ENCODE measurements at regions not wholly inside any gene's neighbourhood (a gene's known extent, or its start where the extent isn't known, plus 50 kb on each side); places are given as distances from the start of the nearest gene placed in this dataset.
A peak's percentile ranks its signal among the peaks of the same experiment; 100 is the strongest.

DNA sequence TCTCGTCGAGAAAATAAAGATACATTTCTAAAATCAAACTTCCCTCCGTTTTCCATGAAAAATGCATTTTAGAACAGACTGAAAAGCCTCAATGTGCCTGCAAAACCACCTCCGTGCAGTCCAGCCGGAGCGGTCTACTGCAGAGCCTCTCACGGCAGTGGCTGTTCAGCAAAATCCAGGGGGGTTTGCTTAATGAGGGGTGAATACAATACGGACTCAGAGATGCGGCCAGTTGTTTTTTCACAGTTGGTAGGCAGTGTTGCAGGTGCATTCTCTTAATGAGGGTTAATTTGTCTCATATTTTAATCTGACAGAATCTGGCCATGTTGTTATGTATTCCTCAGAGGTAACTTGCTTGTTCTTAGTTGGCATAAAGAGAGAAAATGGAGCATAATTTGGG, 223.0 kb downstream of the EBLN2 start:
- DNase-seq (ENCODE audit: low read depth in 4 of 4, low spot score in 3 of 4), result no peak

DNA sequence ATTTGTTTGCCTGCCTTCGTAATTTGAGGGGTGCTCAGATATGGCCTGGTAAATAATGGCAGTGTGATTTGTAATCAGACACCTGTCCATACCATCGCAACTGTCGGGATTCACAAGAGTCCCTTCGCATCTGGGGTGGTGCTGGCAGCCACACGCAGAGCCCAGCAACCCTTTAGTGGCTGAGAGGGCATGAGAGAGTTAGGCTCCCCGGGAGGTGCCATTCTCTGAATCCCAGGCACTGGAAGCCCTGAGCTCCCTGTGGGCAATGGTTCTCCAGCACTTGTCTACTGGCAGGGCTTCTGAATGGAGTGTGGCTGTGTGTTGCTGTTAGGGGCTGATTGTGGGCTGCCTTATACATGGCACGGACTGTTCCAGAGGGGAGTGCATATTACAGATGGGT, 230.1 kb downstream of the EBLN2 start:
- no peak for DNase-seq (ENCODE audit: low read depth in 4 of 4, low spot score in 3 of 4)

DNA sequence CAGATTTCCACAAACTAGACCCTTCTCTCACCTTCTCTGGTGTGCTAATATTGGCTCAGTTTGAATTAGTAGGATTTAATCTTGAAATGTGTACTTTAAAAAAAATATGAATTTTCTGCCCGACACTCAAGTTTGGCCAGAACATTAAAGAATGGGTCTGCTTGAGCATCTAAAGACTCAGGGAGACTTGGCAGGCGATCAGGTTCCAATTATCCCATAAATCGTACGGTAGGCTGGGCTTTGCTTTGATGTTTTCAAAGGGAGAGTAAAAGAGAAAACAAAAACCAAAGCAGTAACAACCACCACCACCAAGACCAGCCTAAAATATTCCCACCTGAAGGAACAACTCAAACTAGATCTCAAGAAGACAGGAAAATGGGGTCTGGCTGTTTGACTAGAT, 230.8 kb downstream of the EBLN2 start:
- DNase-seq (ENCODE audit: low read depth in 4 of 4, low spot score in 3 of 4), result no peak

DNA sequence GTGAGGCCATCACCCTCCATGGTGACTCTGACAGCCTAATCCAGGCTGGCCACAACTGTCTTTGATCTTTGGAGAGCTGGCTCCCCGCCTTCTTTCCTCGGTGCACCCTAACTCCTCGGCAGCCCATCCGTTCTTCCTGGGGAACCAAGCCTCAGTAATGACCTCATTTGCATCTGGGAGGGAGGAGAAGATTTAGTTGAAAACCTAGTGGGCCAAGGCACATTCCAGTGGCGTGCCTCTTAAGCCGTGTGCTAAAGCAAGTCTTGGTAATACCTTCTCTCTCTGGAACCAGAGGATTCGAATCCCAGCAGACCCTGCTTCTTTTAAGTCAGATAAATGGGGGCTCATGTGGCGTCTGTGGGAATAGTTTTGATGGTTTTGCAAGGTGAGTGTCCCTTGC, 233.1 kb downstream of the EBLN2 start:
- DNase-seq (ENCODE audit: low read depth in 4 of 4, low spot score in 3 of 4), result no peak

DNA sequence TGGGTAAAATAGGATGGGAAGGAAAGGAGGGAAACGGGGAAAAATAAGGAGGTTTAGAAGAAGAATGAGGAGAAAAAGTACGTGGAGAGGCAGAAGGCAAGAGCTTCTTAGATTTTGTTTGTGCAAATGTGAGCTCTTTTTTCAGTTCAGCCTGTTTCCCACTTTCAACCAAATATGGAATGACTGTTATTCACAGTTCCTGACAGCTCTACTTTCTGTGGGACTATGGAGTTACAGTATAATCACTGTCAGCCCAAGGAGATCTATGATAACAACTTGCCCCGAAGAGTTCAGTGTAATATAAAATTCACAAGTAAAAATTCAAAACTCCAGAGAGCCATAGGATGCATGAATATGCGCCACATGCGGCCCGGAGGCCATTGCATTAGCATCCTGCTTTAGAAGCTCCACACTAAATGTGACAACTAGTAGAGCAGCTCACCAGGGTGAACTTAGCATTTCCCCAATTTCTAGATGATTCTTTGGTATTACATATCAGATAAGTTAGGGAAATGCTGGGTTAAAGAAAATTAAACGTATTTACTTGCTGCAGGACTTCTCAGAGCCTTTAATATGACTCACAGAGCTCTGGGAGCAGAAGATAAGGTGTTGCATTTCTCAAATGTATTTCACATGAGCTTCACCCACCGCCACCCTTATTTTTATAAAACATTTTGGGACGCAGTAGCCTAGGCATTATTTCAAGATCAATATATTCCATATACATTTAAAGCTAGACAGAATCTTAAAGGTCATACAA, 234.6 kb downstream of the EBLN2 start:
- no peak for DNase-seq (ENCODE audit: low read depth in 4 of 4, low spot score in 3 of 4)

DNA sequence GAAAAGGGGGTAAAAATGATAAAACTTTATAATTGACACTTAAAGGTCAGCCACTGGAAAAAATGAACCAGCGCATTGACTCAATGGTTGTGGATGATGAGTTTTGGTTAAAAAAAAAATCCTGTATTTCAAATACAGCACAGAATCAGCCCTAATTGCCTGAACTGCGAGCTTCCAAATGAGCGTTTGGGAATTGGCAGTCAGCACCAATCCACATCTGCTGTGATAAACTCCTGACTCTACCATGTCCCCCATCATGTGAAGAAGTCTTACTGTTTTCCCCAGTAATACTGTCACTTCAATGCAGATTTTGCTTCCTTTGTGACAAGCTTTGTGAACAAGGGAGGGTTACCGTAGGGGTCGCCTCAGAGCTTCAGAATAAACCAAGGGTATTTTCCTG, 235.4 kb downstream of the EBLN2 start:
- no peak for DNase-seq (ENCODE audit: low read depth in 4 of 4, low spot score in 3 of 4)

DNA sequence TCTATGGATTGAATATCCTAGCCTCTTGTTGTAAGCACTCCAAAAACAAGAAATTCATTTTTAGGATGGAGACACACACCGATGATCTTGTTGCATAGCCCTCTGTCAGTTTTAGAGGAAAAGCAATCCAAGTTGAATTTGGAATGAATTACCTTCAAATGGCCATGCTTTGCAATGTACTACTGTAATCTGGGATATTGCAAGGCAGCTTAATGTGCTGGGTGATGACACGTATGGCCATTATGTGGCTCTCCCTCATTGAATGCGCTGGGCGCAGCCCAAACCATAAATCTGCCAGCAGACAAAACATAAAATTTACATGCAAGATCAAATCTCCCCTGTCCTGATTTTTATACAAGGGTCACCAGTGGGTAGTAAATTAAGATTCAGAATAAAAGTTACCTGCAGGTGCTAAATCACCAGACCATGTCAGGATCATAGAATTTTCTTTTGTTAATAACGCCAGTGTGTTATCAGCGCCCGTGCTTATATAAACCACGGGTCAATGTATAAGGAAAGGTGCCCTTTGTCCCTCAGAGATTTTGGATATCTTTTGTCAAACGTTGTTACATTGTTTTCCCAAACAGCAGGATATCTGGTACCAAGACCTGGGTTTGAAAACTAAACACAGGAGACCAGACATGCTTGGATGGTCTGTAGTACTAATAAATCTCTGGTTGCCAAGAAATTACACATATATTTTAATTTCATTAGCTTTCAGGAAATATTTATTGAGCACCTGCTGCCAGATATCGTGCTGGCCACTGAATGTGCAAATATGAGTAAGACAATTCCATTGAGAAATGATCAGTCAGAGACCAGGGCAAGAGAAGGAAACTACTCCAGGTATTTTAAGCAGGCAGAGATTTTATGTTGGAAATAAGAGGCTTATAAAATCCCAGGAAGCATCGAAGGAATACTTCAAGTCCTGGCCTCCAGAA, 237.1 kb downstream of the EBLN2 start:
- DNase-seq (ENCODE audit: low read depth in 4 of 4, low spot score in 3 of 4), result peak in 1 of 4 donors; percentile 37

DNA sequence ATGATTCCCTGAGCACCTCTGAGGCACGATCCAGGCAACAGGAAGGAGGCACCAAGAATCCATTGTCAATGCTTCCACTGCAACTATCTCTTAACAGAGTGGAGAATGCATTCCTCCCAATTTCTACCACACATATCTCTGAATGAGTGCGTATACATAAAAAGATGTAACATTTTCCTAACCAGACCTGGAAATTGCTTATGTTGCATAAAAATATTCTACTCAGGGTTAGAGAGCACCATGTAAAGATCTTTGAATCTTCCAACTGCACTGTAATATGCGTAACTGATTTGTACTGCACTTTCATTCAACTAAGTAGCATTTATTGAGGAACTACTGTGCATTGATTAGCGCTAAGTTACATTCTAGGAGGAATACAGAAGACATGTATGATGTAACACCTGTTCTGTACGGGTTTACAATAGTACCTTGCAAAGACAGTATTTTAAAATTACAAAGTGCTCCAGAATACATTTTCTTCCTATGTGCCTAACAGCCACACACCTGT, 237.8 kb downstream of the EBLN2 start:
- no peak for DNase-seq (ENCODE audit: low read depth in 4 of 4, low spot score in 3 of 4)

DNA sequence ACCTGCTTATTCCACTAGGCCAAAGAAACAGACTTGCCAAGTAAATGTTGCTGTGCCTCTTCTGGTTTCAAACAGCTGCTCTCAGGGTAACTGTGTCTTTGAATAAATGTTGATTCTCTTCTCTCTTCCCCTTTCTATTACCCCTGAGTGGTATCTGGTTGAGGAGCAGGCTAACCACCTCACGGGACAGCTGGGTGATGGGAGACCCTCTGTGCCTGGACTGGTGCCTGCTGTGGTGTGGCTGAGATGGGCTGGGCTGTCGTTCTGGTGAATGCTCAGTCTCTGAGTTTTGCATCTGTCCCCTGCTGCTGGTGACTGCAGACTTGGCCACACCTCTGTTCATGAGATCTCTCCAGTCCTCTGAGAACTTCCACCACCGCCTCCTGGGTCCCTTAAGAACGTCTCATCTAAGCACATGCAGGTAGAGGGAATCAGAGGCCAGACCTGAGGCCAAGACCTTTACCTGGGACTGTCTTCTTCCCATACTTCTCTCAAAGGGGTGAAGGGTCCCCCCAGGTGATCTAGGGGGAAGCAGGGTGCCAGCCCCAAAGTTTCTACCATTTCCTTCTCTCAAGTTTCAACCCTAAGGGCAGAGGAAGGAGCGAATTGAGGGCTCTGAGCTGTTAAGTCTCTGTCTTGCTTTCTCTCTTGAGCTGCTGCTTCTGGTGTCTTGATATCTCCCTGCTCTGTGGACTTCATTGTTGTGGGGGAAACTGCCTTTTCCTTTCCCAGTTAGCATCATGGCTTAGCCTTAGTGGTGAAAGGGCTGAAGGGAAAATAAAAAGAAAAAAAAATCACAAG, 252.9 kb downstream of the EBLN2 start:
- no peak for DNase-seq (ENCODE audit: low read depth in 4 of 4, low spot score in 3 of 4)

DNA sequence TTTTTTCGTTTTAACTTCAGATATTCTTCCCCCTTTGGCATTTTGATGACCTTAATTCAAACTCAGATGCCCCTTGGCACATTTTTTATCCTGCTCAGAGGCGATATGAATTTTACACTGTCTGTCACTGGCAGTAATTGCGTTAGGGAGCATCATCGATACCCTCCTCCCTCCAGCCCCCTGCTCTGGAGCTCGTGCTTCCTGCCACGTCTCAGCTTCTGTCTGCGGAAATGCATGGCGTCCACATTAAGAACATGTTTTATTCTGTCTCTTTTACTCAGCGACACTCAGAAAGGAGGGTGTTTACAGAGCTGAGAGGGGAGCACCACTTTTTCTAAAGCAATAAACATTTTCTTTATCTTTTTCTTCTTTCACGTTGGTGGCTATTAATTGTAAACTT, 254.2 kb downstream of the EBLN2 start:
- DNase-seq (ENCODE audit: low read depth in 4 of 4, low spot score in 3 of 4), result no peak

DNA sequence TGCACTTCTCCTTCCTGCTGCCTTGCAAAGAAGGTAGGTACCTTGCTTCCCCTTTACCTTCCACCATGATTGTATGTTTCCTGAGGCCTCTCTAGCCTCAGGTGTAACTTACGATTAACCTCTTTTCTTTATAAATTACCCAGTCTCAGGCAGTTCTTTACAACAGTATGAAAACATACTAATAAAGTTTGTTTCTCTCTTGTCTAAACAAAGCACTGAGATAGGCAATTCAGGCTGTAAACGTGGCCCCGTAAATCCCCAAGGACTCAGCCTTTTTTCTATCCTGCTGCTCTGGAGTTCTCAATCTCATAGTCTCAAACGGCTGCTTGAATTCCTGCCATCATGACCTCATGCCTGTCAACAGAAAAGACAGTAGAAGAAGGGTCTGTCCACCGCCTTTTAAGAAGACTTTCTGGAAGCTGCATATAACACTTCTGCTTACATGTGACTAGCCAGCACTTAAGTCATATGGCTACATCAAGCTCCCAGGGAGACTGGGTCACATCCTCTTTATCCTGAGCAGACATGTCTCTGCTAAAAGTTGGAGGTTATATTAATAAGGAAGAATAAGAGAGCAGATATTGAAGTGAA, 257.8 kb downstream of the EBLN2 start:
- DNase-seq (ENCODE audit: low read depth in 4 of 4, low spot score in 3 of 4), result no peak

DNA sequence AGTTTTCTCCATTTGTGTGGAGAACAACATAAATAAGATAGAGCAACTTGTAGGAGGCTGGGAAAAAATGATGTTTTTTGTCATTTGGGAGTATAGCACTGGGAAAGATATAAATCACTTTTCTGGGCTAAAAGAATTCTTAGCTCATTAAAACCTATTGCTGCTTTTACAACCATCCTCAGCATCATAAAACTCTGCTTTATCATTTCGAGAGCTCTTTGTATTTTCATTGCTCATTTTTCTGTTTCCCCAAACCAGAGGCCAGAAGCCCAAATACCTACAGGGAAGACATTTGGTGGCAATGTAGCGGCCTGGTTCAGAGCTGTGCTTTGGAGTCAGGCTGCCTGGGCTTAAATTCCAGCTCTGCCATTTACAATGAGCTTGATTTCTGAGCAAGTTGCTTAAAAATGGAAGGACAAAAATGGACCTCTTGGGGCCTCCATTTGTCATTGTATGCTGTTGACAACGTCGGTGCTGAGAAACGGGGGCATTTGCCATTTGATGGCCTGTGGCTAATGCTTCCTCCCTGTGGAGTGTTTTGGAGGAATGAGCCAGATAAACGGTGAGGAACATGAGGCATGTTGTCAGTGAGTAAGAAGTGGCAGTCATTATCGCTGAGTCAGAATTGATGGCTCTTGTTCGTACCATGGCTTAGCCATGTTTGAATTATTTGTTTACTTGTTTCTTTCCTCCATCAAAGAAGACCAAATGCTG, 260.0 kb downstream of the EBLN2 start:
- DNase-seq (ENCODE audit: low read depth in 4 of 4, low spot score in 3 of 4), result no peak

DNA sequence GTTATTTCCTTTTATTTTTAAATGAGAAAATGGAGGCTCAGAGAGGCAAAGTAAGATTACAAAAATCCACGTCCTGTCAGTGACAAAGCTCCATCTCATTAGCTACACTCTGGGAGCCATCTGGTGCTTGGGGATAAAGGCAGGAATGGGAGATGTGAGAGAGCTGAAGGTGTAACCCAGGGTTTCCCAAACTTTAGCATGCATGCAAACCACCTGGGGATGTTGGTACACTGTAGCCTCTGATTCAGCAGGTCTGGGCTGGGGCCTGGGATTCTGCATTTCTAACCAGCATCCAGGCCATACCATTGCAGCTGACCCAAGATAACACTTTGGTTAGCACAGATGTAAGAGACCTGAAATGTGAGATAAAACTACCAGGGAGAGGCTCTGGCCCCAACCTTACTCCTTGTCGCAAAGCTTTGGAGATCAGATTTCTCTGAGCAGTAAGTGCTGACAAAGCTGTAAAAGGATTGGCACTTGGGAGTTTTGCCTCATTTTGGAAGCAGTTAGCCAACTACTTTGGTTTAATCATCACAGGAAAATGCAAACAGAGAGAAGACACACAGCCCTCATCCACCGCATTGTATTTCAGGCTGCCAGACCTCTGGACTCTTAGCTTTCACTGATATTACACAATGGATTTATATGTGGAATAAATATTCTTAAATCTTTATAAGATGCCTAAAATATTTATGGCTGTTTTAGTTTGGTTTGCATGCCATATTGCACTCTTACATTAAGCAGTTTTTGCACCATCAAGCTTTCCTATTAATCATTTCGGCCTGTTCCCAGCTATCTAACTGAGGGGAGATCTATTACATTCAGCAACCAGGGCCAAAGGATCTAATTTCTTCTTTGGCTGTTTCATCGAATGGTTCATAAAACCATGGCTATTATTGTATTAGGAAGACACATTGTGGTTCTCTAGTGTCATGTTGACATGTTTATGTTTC, 263.0 kb downstream of the EBLN2 start:
- DNase-seq (ENCODE audit: low read depth in 4 of 4, low spot score in 3 of 4), result peak; percentile 16 to 42 (median 26)

DNA sequence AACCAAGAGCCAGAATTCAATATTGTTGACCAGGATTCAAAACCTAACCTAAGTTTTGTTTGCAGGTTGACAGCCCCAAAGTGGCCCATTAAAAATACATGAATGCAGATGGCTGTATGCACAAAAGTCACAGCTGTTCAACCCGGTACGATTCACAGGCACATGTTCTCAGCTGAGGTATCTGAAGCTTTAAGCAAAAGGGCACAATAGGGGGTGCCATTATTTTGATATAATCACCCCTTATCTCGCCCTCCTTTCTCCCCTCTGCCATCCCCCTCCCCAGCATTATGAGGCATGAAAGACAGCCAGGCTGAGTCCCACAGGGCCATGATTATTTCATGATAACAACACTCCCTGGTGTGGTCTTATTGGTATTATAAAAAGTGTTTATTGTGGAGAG, 264.9 kb downstream of the EBLN2 start:
- DNase-seq (ENCODE audit: low read depth in 4 of 4, low spot score in 3 of 4), result no peak

DNA sequence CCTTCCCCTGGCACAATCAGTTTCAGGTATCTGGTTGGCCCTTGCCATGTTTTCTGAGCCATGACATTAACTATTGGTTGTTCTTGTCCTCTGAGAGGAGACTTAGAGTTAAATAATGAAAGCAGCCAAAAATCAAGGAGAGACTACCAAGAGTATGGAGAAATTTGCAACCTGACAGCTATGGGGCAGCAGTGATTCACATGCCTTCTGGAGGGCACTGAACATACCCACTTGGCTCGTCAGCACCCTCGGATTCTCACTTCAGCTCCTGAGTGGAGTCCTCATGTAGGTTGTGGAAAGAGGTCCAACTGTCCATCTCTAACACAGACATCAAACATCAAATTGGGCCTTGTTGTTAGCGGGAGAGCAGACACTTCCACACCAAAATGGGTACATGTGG, 265.6 kb downstream of the EBLN2 start:
- no peak for DNase-seq (ENCODE audit: low read depth in 4 of 4, low spot score in 3 of 4)
